Esophagus muscularis mucosa (tissue), 4 donors: ENCODE measurements at regions not wholly inside any gene's neighbourhood (a gene's known extent, or its start where the extent isn't known, plus 50 kb on each side); places are given as distances from the start of the nearest gene placed in this dataset.

Experiments used
- EP300 ChIP-seq: sonication (generic); formaldehyde crosslinking; IDR thresholded peaks from one replicate; pipeline ENCODE4 v1.6.1; 2017; ENCODE audit warnings: antibody characterized with exemption
- POLR2A ChIP-seq: fragments of 450-650 bp; IDR thresholded peaks from one replicate; pipeline ENCODE4 v1.6.1; 2017; ENCODE audit warnings: antibody characterized with exemption, moderate library complexity, mild to moderate bottlenecking, low read depth
- POLR2AphosphoS5 ChIP-seq, 2 donors: sonication (generic); formaldehyde crosslinking; IDR thresholded peaks; one replicate each; pipeline ENCODE4 v1.6.1; 2017; ENCODE audit warnings: antibody characterized with exemption in 2 of 2
- TF ChIP-seq, protein P1 (sequence below), 3 experiments: fragments of 200-600 bp in 2 of 3; fragments of 450-650 bp in 1 of 3; sonication (generic) in 2 of 3; IDR thresholded peaks; one replicate each; pipeline ENCODE4 v1.5.1; 2017 to 2019; ENCODE audit warnings: antibody characterized with exemption in 3 of 3, mild to moderate bottlenecking in 2 of 3, moderate library complexity in 1 of 3

DNA sequence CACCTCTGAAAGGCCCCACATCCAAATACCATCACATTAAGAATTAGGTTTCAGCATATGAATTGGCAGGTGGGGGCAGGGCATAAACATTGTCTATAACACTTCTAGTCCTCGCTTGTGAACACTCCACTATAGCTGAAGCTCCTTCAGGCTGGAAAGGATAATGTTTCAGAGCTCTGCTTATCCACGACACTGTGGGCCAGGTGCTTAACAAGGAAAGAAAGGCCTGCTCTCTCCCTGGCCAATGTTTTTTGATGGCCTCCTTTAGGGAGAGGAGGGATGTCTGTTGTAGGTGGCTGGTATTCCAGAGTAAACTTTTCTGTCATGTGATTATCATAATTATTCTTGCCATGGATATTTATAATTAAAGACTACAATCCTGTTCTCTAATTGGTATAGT is 86.4 kb downstream of the CCNA1 start:
- TF ChIP-seq, protein P1, sequence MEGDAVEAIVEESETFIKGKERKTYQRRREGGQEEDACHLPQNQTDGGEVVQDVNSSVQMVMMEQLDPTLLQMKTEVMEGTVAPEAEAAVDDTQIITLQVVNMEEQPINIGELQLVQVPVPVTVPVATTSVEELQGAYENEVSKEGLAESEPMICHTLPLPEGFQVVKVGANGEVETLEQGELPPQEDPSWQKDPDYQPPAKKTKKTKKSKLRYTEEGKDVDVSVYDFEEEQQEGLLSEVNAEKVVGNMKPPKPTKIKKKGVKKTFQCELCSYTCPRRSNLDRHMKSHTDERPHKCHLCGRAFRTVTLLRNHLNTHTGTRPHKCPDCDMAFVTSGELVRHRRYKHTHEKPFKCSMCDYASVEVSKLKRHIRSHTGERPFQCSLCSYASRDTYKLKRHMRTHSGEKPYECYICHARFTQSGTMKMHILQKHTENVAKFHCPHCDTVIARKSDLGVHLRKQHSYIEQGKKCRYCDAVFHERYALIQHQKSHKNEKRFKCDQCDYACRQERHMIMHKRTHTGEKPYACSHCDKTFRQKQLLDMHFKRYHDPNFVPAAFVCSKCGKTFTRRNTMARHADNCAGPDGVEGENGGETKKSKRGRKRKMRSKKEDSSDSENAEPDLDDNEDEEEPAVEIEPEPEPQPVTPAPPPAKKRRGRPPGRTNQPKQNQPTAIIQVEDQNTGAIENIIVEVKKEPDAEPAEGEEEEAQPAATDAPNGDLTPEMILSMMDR (IDR thresholded peaks at IDR 0.05), result no peak
- TF ChIP-seq POLR2A (no peak), EP300 (no peak), POLR2AphosphoS5 (IDR thresholded peaks at IDR 0.05) (no peak)
